ENCODE measurements at regions not wholly inside any gene's neighbourhood (a gene's known extent, or its start where the extent isn't known, plus 50 kb on each side); places are given as distances from the start of the nearest gene placed in this dataset.

DNA sequence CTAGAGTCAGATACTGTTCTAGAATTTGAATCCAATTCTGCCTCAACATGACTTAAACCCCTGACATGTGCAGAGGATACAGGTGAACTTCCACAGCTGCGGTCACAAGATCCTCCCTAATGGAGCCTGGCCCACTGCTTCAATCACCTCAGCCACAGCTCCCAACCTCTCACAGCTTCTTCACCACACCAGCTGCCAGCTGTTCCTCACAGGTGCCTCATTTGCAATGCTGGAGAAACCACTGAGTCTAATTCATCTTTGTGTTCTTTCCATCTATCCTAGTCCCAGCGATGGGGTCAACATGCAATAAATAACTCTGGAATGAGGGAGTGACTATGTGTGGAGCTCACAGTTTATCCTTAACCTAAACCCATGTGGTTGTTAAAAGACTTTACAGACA, 72.0 kb upstream of the MAF start:
- no peak overlapping the region for H4K91ac ChIP-seq (ENCODE audit: insufficient read length, low read depth, low read length)
- H2BK20ac ChIP-seq (ENCODE audit: low read depth, low read length, poor library complexity, severe bottlenecking): no peak overlapping the region
- no peak overlapping the region for H2BK12ac ChIP-seq (ENCODE audit: insufficient read length, low read depth, low read length)
- H3K79me2 ChIP-seq (ENCODE audit: insufficient read depth, low read length): no peaks in the 10 kb centered on the region
- H3K27me3 Mint-ChIP-seq (ENCODE audit: low read depth): no peaks in the 10 kb centered on the region; the same call in 1 of the 2 replicates
- H3K9ac ChIP-seq (ENCODE audit: extremely low read depth, insufficient read length, low read length): no peak overlapping the region
- H4K20me1 ChIP-seq (ENCODE audit: control insufficient read depth, insufficient read depth, insufficient read length): no peaks in the 10 kb centered on the region
- no peak for DNase-seq
- H2BK120ac ChIP-seq (ENCODE audit: low read depth, low read length, poor library complexity, severe bottlenecking): no peak overlapping the region
- H3K56ac ChIP-seq (ENCODE audit: insufficient read length, low read depth, low read length): no peak overlapping the region
- H3K23ac ChIP-seq (ENCODE audit: insufficient read length, low read depth, low read length): no peak overlapping the region
- peaks cover 13 to 21% of the 10 kb centered on the region in 2 experiments for H3K9me3 Mint-ChIP-seq
- H3K79me1 ChIP-seq (ENCODE audit: insufficient read depth, low read depth, low read length, poor library complexity, severe bottlenecking): no peaks in the 10 kb centered on the region
- H2BK15ac ChIP-seq (ENCODE audit: low read depth, low read length): no peak overlapping the region
- no peak overlapping the region for H4K8ac ChIP-seq (replicated peaks; ENCODE audit: insufficient read length, low read depth, low read length)
- H2BK5ac ChIP-seq (ENCODE audit: insufficient read length, low read length): no peak overlapping the region
- H2AK5ac ChIP-seq (ENCODE audit: insufficient read length, low read length): no peak overlapping the region
- H3K4me1 Mint-ChIP-seq: no peaks in the 10 kb centered on the region
- no peak overlapping the region for H3K27ac Mint-ChIP-seq
- H3K4me2 ChIP-seq (ENCODE audit: insufficient read depth, insufficient read length, low read length): no peak overlapping the region
- no peak overlapping the region for H3T11ph ChIP-seq (ENCODE audit: low read length)
- H3K18ac ChIP-seq (ENCODE audit: insufficient read length, low read depth, low read length): no peak overlapping the region
- no peaks in the 10 kb centered on the region for H3K27me3 ChIP-seq (ENCODE audit: insufficient read depth, low read length)
- H3K9me3 ChIP-seq (ENCODE audit: control insufficient read depth, low read depth, low read length): no peaks in the 10 kb centered on the region
- no peak overlapping the region for H2AFZ ChIP-seq (ENCODE audit: low read length)
- H3K36me3 Mint-ChIP-seq (ENCODE audit: insufficient read depth in 1 of 3, low read depth in 3 of 3): peaks cover 0 to 11% (median 9%) of the 10 kb centered on the region in 3 experiments; a peak in 5 of 7 replicates
- WGBS (ENCODE audit: extremely low coverage, insufficient read length, low lambda C conversion rate): no CpG with 5 or more reads among the region's 2 CpGs
- H3K23me2 ChIP-seq (ENCODE audit: insufficient read length, low read depth, low read length, poor library complexity, severe bottlenecking): no peaks in the 10 kb centered on the region
- H4K5ac ChIP-seq (ENCODE audit: insufficient read length, low read depth, low read length): no peak overlapping the region
- H3K4me3 Mint-ChIP-seq: no peak overlapping the region
- no peak for TF ChIP-seq CTCF (conservative IDR thresholded peaks at IDR 0.05)
- no peak overlapping the region for H3K4ac ChIP-seq (ENCODE audit: low read depth, low read length)
- H3K27ac ChIP-seq (ENCODE audit: insufficient read length, low read depth, low read length): no peak overlapping the region
- H3K14ac ChIP-seq (ENCODE audit: insufficient read depth, low read length): no peak overlapping the region
- no peaks in the 10 kb centered on the region for H3K4me1 ChIP-seq (ENCODE audit: insufficient read depth, low read length)

Measured in H9 (cell line).